ENCODE measurements at regions not wholly inside any gene's neighbourhood (a gene's known extent, or its start where the extent isn't known, plus 50 kb on each side); places are given as distances from the start of the nearest gene placed in this dataset.

DNA sequence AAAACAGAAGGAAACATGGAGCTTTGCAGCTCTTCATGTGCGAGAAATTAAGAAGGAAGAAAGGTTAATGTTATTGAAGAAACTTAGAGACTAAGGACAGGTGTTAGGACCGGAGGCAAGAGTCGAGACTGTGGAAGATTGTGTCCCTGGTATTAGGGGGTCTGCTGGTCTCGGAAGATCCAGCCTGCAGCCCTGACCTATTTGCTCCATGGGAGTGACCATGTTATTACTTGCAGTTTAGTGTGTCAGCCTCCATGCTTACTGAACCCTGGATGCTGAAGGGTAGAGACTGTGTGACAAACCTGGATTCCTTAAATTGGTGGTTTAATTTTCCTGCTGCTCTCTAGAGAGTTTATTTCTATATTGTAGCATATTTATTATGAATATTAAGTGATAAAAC is 580.6 kb downstream of the NOVA1 start:
- no peak for DNase-seq (ENCODE audit: low read depth)

DNA sequence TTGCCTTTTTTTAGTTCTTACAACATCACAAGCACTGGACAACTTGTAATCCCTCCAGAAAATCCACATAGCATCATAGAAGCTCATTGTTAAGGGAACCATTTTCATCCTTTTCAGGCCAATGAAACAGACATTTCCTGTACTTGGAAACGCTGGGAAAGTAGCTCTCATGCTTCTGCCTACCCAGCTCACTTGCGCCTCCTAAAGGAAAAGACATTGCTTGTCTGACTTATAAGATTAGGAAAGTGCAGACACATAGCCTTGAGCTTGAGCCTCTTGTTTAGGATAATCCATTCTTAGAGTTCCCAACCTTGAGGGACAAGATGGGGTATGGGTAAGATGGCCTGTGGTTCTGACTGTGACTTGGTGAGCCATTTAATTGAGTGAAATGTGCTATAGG is 589.5 kb downstream of the NOVA1 start:
- DNase-seq (ENCODE audit: low read depth), result no peak

DNA sequence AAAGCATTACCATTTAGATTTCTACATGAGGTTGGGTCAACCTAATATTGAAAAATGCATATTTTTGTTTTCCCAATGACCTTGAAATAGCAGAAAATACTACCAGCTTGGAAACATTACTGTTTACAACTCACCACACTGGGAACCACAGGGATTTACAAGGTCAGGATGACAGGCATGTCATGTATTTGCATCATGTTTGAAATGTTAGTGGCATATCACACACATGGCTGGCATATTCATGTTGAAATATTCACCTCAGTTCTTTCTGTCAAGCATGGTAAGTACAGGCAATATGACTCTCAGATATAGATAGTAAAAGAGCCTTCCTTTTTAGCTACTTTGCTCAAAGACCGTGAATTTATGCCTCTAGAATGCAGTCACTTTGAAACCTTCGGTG is 593.5 kb downstream of the NOVA1 start:
- no peak for DNase-seq (ENCODE audit: low read depth)

DNA sequence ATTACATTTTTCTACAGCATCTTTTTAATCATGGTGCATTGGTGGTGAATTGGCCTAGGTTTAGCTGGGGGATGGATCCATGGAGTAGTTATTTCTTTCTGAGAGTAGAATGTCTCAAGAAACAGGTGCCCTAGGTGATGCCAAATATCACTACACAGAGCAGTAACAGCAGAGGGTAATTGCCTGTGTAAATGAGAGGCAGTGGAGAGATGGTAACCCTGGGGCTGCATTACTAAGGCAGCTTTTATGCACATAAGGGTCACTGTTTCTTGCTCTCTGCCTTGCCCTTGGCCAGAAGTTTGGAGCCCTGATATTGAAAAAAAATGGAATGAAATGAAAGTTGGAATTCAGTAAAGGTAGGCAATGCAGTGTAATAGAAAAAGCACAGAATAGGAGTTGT is 604.0 kb downstream of the NOVA1 start:
- no peak for DNase-seq (ENCODE audit: low read depth)

DNA sequence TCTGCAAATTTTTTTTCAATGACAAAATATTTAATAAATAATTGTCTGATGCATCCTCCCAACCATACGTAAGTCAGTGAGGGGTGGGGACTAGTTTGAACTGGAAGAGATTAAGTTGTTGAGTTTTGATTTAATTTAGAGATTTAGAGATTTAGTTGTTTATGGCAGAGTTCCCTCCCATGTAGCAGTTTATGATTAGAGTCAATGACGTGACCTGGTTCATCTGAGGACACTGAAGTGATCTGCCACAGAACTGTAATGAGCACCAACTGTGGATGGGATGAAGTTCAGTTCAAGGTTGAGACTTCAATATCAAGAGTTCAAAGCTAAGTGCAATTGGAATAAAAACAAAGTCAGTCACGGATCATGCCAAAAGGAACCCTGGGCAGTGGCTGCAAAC is 609.3 kb downstream of the NOVA1 start:
- DNase-seq (ENCODE audit: low read depth), result no peak

DNA sequence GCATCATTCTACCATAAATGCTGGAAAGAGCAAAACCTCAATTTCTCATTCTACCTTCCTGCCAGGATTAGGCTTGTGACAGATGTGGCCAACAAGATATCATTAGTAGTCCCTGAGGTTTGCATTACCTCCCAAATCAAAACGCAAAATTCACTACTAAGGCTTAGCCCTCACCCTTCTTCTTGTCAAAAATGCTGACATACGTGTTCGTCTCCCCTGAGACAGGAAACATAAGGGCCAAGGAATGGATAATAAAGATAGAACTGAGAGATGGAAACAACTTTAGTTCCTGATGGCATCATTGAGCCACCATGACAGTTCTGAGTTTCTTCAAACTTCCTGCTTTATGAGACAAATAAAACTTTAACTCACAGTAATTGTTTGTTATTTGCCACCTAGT is 642.1 kb downstream of the NOVA1 start:
- no peak for DNase-seq (ENCODE audit: low read depth)

DNA sequence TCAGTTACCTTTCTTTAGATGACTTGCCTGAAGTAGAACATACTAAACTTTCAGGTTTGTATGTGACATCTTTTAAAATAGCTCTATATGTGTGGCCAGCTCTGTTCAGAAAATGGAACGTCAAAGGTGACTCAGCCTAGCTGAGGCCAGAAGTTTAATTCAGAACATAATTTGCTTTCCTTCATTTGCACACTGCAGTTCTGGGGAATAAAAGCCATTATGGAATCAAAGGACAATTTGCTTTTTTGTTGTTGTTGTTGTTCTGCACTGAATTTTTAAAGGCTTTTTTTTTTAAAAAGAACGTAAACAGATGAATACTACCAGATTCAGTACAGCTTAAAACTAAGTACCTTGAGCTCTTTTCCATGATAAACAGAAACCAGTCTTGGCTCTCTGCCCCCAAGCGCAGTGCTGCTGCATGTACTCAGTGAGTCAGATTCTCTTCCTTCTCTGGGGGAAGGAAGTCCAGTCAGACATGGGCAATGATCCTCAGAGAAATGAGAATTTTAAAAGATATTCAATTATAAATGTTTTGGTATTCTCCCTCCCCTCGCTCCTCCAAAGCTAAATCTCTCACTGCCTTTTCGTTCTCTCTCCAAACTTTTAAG is 644.2 kb downstream of the NOVA1 start:
- no peak for DNase-seq (ENCODE audit: low read depth)

DNA sequence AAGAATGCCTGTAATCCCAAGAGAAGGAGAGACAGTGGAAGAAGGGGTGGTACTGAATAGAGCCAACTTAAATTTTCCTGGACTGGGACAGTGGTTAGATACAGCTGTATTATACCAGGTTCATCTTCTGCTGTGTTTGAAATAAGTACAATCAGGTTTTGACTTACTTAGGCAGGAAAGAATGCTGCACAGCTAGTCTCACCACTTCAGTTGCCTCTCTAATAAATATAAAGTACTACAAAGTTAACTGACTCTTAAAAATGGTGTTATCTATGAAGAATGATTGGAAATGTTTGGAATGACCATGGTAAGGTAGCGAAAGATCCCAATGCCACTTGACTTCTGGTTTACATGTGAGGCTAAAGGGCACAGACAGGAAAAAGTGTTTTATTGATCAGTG is 652.1 kb downstream of the NOVA1 start:
- no peak for DNase-seq (ENCODE audit: low read depth)

DNA sequence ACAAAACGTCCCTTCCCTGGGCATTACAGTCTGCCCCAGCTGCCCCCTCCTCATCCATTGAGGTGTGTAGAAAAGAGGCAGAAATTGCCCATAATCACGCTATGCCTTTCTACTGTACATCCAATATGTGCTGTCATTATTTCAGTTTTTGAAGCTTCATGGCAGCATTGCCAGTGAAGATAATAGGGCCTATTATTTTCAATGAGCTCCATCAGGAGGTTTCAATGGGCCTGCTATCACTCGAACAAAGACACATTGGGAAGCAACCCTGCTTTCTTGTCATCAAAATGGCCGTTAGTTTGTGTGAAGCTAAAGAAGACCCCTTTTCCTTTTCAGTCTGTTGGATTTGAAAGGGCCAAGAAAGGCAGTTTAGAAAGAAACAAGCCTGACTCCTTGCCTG is 653.8 kb downstream of the NOVA1 start:
- no peak for DNase-seq (ENCODE audit: low read depth)

DNA sequence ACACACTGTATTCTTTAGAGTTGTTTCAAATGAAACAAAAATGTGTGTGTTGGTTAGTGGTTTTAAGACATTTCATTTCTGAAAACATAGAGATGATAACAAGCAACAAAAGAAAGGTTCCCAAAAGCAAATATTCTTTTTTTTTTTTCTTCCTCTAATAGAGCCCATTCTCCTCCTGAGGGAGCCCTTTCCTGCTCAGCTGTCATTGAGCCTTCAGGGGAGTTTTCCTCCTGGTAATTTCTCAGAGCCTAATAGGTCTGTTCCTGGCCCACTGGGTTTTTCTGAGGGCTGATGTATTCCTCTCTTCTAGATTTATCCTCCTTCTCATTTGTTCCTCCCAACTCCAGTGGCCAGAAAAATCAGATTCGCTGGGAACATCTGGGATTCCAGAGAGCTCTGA is 654.5 kb downstream of the NOVA1 start:
- no peak for DNase-seq (ENCODE audit: low read depth)

DNA sequence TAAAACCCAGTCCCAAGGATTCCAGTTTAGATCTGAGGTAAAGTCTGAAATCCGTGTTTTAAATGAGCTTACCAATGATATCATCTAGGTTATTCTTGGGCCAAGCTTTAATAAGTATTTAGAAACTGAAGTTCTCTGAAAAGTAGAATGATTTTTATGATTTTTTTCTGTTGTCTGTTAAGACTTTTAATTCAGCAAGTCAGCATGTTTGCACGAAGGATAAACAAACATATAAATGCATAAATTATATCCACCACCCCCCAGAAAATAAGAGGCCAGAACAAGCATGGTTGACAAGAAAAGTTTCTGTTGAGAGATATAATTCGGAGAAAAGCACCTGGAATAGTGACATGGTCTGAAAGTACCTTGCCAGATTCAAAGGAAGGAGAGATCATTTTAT is 655.7 kb downstream of the NOVA1 start:
- no peak for DNase-seq (ENCODE audit: low read depth)

DNA sequence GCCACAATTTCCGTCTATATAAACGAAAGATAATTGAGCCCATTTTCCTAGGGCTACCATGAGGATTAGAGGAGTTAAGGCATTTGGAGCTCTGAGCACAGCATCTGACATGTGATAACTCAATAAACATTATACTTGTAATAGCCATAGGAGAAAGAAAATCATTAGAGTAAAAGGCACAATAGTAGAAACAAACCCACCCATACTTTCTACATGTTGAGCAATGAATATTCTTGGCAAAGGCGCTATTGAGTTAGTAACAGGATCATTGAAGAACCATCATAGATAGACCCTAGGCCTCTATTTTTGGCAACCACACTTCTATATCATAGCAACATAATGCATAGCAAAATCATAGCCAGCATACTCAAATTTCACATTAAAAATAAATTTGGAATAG is 664.1 kb downstream of the NOVA1 start:
- DNase-seq (ENCODE audit: low read depth), result no peak

DNA sequence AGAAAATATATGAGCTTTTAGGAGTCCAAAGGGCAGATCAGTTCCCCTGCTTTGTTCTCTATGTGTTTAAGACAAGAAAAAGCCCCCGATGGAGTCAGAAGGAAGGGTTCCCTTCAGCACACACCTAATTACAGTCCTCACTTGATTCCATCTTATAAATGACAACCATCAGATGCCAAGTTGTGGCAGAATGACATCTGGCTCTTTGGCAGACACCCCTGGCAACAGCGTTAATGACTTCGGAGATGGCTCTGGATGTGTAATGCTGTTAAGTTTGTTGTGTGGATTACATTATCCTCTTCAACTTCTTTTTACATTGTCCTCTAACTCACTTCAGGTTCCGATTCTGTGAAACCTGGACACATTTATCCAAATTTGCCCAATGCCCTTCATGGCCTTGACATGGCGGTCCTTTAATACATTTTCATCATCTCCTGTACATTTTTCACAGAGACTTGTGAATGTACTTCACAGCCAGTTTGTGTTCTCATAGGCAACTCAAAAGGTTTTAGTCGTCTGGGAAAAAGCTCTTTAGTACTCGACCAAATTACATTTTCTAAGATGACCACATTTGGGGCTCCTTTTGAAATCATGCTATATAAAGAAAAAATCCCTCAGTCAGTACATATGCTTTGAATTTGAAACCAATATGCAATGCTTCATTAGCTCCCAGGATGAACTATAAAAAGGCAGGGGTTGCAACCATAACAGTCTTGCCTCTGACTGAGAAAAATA is 667.8 kb downstream of the NOVA1 start:
- no peak for DNase-seq (ENCODE audit: low read depth)

DNA sequence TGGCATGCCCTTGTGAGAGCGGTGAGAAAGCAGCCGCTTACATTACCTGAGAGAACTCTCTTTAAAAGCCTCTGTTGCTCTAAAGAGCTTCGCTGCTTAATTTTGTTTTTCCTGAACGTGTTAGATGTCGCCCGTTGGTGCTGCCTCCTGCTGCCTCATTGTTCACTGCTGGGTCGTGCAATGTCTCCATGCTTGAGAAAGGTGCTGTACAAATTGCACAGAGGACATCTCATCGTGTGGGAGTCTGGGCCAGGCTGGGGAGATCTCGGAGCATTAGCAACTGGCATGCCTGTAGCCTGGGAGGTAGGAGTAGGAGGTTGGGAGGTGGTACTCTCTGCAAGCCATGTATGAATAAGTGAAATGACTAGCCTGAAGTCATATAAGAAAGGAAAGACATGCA is 686.0 kb downstream of the NOVA1 start:
- DNase-seq (ENCODE audit: low read depth), result no peak

DNA sequence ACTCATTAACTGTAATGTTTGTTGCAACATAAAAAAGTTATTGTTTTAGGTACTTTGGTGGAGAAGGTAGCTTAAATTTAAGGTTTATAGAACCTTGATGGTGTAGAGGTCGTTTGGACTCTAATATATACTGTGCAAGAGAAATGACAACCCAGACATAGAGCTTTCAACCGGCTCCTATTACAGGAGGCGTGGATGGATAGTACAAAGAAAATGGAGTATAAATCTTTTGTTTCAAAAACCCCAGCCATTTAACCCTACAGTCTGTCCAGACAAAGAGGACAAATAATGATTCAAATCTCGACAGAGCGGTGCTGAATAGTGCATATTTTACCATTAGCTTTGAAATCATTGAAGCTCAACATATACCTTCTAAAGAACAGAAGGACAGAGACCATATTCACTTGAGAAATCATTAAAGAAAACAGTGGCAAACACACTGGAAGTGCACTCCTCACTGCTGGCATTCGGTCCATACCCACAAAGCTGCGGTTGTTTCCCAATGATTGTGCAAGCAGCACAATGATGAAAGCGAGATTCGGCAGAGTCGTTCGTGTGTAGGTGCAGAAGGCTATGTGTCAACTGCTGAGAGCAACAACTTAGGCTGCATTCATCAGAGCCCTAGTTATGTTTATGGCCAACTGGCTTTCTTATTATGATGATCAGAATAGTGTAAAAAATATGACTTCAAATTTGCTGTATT is 688.6 kb downstream of the NOVA1 start:
- no peak for DNase-seq (ENCODE audit: low read depth)

DNA sequence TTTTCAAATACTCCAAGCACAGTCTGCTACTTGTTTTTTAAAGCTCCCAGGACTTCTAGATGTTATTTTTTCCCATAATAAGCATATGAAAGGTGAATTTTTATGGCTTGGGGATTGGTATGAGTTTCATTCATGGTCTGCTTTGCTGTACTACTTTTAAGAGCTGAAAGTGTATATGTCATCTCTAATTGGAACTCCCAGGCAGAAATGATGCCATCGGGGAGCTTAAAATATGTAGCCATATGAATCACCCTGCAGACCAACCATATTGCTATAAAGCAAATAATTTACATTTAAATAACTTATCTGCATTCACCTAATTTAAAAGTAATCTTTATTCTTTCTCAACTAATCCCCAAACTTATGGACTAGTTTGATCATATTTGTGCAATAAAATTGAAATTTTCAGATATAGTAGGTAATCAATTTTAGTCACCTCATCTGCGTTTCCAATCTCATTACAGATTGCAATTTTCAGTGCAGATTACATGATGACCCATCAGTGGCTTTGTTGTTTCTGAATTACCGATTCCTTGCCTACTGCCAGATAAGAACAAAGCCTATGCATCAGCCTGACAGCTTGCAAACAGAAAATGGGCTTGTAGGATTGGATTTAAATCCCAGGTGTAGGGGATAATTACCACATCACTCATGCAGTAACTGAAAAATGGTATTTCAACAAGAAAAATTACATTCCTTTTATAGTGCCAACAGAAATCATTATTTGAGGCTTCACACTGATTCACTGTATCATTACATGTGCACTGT is 689.4 kb downstream of the NOVA1 start:
- no peak for DNase-seq (ENCODE audit: low read depth)

DNA sequence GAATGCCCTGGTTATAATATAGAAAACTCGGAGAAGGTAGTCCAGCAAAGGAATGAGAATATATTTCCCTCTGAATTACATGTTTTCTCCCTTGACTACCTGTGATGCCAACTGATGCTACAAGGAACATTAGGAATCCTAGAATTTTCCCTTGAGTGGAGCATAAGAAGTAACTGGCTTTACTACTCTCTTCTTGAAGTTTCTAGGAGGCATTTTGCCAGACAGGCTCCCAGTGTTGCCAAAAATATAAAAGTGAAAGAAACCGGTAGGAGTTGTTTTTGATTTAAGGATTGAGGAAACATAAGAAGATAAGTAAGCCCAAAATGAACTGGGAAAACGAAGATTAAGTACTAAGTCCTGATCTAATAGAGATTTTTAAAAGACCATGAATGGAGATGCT is 693.4 kb downstream of the NOVA1 start:
- DNase-seq (ENCODE audit: low read depth), result no peak

DNA sequence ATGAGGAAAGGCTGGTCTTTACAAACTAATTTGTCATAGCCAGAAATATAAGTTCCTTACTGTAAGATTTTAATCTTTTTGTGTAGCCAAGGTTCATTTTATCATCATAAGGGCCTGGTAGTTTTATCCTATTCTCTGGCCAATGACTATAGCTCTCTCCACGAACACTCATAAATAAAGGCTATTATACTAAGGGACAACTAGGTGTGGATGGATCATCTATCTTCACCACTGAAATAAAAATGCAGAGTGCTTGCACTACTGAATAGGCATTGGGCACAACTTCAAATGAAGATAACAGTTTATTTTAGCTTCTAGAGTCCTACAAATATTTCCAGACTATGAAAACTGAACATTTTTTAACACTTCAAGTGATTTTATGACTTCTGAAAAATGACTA is 698.6 kb downstream of the NOVA1 start:
- no peak for DNase-seq (ENCODE audit: low read depth)

DNA sequence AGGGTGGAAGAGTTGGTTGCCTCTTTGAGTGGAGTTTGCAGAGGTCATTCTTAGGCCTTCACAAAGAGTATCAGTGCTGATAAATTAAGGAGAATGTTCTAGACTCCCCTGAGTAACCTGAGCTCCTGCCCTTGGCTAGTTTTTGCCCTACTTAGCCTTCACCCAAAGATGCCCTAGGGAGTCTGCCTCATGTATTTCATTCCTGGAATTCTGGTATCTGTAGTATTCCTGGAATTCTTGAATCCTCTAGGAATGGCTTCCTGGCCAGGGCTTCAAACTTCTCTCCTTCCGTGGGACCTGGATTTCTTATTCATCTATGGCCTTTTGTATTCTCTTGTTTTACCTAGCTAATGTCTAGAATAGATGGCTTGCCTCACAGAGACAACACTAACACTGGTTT is 701.1 kb downstream of the NOVA1 start:
- no peak for DNase-seq (ENCODE audit: low read depth)

DNA sequence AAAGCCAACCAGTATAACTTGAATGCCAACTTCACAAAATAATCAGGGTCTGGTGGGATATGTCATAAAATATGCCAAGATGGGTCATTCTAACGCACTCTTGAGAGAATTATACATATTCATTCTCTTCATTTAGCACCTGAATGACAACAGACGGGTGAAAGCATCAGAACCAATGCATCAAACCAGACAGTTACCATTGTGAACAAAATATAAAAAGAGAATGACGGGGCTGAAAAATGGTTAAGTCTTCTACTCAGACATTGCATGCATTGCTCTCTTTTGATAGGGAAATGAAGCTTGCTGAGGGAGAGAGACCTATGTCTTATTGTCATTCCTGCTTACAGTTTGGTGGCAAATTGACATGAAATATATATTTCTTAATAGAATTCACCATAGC is 702.1 kb downstream of the NOVA1 start:
- no peak for DNase-seq (ENCODE audit: low read depth)

DNA sequence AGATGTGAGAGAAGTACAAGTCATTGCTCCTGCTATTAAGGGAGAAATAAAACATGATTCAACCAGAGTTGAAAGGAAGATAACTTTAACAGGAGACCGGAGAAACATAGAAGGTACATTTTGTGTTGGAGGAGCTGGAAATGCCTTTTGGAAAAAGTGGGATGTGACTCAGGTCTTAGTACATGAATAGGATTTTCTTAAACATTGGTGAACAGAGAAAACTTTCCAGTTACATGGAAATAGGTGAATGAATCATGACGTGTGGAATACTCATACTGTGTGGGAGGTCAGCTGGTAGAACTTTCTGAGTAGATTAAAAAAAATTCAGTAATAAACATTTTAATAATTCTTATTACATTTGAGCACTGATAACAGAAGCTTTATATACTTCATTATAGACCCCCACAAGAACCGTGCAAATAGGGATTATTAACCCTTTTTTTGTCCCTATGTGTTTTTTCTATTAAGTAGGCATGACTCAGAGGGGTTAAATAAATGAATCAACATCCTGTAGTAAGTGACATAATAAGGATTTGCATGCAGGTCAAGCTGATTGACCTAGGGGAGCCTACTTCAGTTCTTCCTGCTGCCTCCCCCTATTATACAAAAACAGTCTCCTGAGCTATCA is 710.5 kb downstream of the NOVA1 start:
- no peak for DNase-seq (ENCODE audit: low read depth)

DNA sequence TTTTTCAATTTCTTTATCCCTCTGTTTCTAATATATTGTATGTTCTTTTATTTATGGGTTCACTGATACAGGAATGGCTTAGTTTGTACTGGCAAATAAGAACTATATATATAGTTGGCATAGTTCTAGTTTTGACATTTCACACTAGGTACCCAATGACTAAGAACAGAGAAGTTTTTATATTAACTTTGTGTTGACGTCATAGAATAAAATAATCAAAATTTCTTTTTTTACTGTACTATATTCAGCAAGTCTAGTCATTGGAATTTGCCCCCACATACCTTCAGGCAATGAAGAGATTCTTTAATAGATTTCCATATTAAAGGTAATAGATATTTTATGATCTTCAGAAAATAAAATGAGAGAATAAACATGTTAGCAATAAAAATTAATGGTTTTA is 713.2 kb downstream of the NOVA1 start:
- no peak for DNase-seq (ENCODE audit: low read depth)
